HL-60 (cell line): ENCODE measurements at regions not wholly inside any gene's neighbourhood (a gene's known extent, or its start where the extent isn't known, plus 50 kb on each side); places are given as distances from the start of the nearest gene placed in this dataset.

Source experiments
- GABPA ChIP-seq: IDR thresholded peaks from 2 replicates; pipeline ENCODE4 v1.6.1; 2012; ENCODE audit warnings: low read depth
- POLR2AphosphoS5 ChIP-seq: IDR thresholded peaks from 2 replicates; pipeline ENCODE4 v1.6.1; 2012; ENCODE audit warnings: low read depth
- SPI1 ChIP-seq: IDR thresholded peaks from 2 replicates; pipeline ENCODE4 v1.6.1; 2012; ENCODE audit warnings: low read depth, mild to moderate bottlenecking, borderline replicate concordance
- TF ChIP-seq, protein P1 (sequence below): IDR thresholded peaks from one replicate; pipeline ENCODE4 v1.5.1; 2011; ENCODE audit warnings: low read length, control low read depth, inconsistent platforms; ENCODE audit not compliant: insufficient read depth
- TF ChIP-seq, protein P2 (sequence below): IDR thresholded peaks from 2 replicates; pipeline ENCODE4 v1.6.1; 2012; ENCODE audit warnings: low read depth; ENCODE audit not compliant: insufficient replicate concordance

DNA sequence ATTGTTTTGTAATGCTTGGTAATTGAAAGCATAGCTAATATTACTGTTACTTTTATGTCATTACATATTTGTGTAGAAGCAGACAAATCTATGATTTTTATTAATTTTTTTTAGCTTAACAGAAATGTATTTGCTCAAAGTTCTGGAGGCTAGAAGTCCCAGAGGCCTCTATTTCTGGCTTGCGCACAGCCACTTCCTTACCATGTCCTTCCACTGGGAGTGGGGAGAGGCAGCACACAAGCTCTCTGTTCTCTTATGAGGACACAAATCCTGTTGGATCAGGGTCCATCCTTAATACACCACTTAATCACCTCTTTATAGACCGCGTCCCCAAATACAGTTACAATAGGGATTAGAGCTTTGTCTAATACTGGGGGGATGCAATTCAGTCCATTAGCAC is 1061.4 kb downstream of the OTOL1 start:
- TF ChIP-seq POLR2AphosphoS5 (no peak), GABPA (no peak), SPI1 (no peak)
- TF ChIP-seq, protein P1, sequence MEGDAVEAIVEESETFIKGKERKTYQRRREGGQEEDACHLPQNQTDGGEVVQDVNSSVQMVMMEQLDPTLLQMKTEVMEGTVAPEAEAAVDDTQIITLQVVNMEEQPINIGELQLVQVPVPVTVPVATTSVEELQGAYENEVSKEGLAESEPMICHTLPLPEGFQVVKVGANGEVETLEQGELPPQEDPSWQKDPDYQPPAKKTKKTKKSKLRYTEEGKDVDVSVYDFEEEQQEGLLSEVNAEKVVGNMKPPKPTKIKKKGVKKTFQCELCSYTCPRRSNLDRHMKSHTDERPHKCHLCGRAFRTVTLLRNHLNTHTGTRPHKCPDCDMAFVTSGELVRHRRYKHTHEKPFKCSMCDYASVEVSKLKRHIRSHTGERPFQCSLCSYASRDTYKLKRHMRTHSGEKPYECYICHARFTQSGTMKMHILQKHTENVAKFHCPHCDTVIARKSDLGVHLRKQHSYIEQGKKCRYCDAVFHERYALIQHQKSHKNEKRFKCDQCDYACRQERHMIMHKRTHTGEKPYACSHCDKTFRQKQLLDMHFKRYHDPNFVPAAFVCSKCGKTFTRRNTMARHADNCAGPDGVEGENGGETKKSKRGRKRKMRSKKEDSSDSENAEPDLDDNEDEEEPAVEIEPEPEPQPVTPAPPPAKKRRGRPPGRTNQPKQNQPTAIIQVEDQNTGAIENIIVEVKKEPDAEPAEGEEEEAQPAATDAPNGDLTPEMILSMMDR = no peak
- TF ChIP-seq, protein P2, sequence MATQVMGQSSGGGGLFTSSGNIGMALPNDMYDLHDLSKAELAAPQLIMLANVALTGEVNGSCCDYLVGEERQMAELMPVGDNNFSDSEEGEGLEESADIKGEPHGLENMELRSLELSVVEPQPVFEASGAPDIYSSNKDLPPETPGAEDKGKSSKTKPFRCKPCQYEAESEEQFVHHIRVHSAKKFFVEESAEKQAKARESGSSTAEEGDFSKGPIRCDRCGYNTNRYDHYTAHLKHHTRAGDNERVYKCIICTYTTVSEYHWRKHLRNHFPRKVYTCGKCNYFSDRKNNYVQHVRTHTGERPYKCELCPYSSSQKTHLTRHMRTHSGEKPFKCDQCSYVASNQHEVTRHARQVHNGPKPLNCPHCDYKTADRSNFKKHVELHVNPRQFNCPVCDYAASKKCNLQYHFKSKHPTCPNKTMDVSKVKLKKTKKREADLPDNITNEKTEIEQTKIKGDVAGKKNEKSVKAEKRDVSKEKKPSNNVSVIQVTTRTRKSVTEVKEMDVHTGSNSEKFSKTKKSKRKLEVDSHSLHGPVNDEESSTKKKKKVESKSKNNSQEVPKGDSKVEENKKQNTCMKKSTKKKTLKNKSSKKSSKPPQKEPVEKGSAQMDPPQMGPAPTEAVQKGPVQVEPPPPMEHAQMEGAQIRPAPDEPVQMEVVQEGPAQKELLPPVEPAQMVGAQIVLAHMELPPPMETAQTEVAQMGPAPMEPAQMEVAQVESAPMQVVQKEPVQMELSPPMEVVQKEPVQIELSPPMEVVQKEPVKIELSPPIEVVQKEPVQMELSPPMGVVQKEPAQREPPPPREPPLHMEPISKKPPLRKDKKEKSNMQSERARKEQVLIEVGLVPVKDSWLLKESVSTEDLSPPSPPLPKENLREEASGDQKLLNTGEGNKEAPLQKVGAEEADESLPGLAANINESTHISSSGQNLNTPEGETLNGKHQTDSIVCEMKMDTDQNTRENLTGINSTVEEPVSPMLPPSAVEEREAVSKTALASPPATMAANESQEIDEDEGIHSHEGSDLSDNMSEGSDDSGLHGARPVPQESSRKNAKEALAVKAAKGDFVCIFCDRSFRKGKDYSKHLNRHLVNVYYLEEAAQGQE = no peak
